GM12878 (cell line): ENCODE measurements at regions not wholly inside any gene's neighbourhood (a gene's known extent, or its start where the extent isn't known, plus 50 kb on each side); places are given as distances from the start of the nearest gene placed in this dataset.

Source experiments
- ATAC-seq: fragments of 200-7000 bp; cut with Tn5 transposase; 3 replicates; pipeline ENCODE4 v1.9.1; 2020; ENCODE audit warnings: mild to moderate bottlenecking, moderate library complexity
- BruUV-seq: library from RNA; stranded (reverse); fragments of 400-500 nt; replicated peaks from 2 replicates; lab custom pipeline; 2021; lab: Mats Ljungman, UMichigan
- CTCF ChIA-PET: fragments of 300-600 bp; sonication (Branson Sonifier 250); formaldehyde crosslinking; extraction: SDS; loops from one replicate; lab custom pipeline; 2021; ENCODE audit warnings: inconsistent platforms; lab: Yijun Ruan, JAX
- POLR2A ChIA-PET: fragments of 350-600 bp; formaldehyde crosslinking; extraction: SDS; loops from one replicate; lab custom pipeline; 2021; ENCODE audit warnings: inconsistent platforms; lab: Charles Lee
- RAD21 ChIA-PET: fragments of 300-600 bp; sonication (Branson Sonifier 250); formaldehyde crosslinking; loops from one replicate; lab custom pipeline; 2023; ENCODE audit warnings: antibody characterized with exemption; ENCODE audit not compliant: unreplicated experiment; lab: Charles Lee
- SMC1A ChIA-PET: fragments of 300-600 bp; sonication (Branson Sonifier 250); formaldehyde crosslinking; loops from one replicate; lab custom pipeline; 2023; ENCODE audit not compliant: unreplicated experiment, uncharacterized antibody; lab: Charles Lee
- DNase-seq: peaks from one replicate; pipeline ENCODE4 v3.0.0-alpha.2; 2011; ENCODE audit warnings: low read depth, low spot score
- FAIRE-seq: peaks from 3 replicates; lab custom pipeline; 2011; peaks lifted over from hg19 to GRCh38; lab: Jason Lieb, UNC
- H2AFZ ChIP-seq: 2 replicates; pipeline ENCODE4 v1.6.0; 2011; ENCODE audit warnings: low read depth, low read length, control low read depth; ENCODE audit not compliant: control insufficient read depth
- H3K27ac ChIP-seq: 2 replicates; pipeline ENCODE4 v1.5.1; 2011; ENCODE audit warnings: control low read depth; ENCODE audit not compliant: control insufficient read depth, insufficient read depth
- H3K27me3 ChIP-seq, 2 experiments: replicated peaks in 1 of 2; 2 replicates each; pipeline versions ENCODE4 v1.6.0 to v1.6.1; 2011; ENCODE audit warnings: low read length in 1 of 2; ENCODE audit not compliant: control insufficient read depth in 2 of 2, insufficient read depth in 2 of 2
- H3K36me3 ChIP-seq, 2 experiments: 2 replicates each; pipeline ENCODE4 v1.5.1; 2011; ENCODE audit warnings: low read length in 1 of 2; ENCODE audit not compliant: control insufficient read depth in 2 of 2, insufficient read depth in 2 of 2
- H3K4me1 ChIP-seq: 2 replicates; pipeline ENCODE4 v1.6.1; 2011; ENCODE audit warnings: mild to moderate bottlenecking, low read length, moderate library complexity, mixed read lengths; ENCODE audit not compliant: control insufficient read depth, insufficient read depth
- H3K4me2 ChIP-seq: 2 replicates; pipeline ENCODE4 v1.6.0; 2011; ENCODE audit warnings: control low read depth; ENCODE audit not compliant: control insufficient read depth, insufficient read depth
- H3K4me3 ChIP-seq: fragments of 200-600 bp; sonication (generic); 2 replicates; pipeline ENCODE4 v1.5.1; 2016
- H3K79me2 ChIP-seq: 2 replicates; pipeline ENCODE4 v1.6.0; 2011; ENCODE audit warnings: low read length; ENCODE audit not compliant: control insufficient read depth, insufficient read depth
- H3K9ac ChIP-seq: 2 replicates; pipeline ENCODE4 v1.8.0; 2011; ENCODE audit warnings: low read length, control low read depth, mixed read lengths; ENCODE audit not compliant: control insufficient read depth, insufficient read depth
- H3K9me3 ChIP-seq: replicated peaks from 3 replicates; pipeline ENCODE4 v1.5.1; 2011; ENCODE audit warnings: mild to moderate bottlenecking, low read length; ENCODE audit not compliant: control insufficient read depth, insufficient read depth
- H4K20me1 ChIP-seq: 2 replicates; pipeline ENCODE4 v1.6.0; 2011; ENCODE audit not compliant: control insufficient read depth, insufficient read depth
- HCFC1 ChIP-seq: fragments of 150-350 bp; IDR thresholded peaks from 2 replicates; pipeline ENCODE4 v1.6.1; 2014; ENCODE audit warnings: low read length
- JUND ChIP-seq: IDR thresholded peaks from 2 replicates; pipeline ENCODE4 v1.6.1; 2012; ENCODE audit warnings: low read depth, mild to moderate bottlenecking, low read length, improper control_type of control experiment, moderate library complexity
- KAT2A ChIP-seq: conservative IDR thresholded peaks from 2 replicates; pipeline ENCODE4 v1.6.1; 2011; ENCODE audit warnings: low read depth, low read length; ENCODE audit not compliant: control insufficient read depth
- MLLT1 ChIP-seq: fragments of 450-650 bp; IDR thresholded peaks from 2 replicates; pipeline ENCODE4 v1.6.1; 2016; ENCODE audit warnings: mild to moderate bottlenecking
- POU2F2 ChIP-seq: IDR thresholded peaks from 3 replicates; pipeline ENCODE4 v1.6.1; 2011; ENCODE audit warnings: low read depth, mild to moderate bottlenecking, low read length, borderline replicate concordance
- SPI1 ChIP-seq: IDR thresholded peaks from 2 replicates; pipeline ENCODE4 v1.6.1; 2011; ENCODE audit warnings: low read depth, mild to moderate bottlenecking, low read length, moderate library complexity, borderline replicate concordance; ENCODE audit not compliant: insufficient read depth
- SREBF2 ChIP-seq: IDR thresholded peaks from 2 replicates; pipeline ENCODE4 v1.6.1; 2012; ENCODE audit warnings: mild to moderate bottlenecking, low read length
- SUPT20H ChIP-seq: IDR thresholded peaks from 2 replicates; pipeline ENCODE4 v1.6.1; 2011; ENCODE audit warnings: low read depth, mild to moderate bottlenecking, low read length, moderate library complexity, borderline replicate concordance; ENCODE audit not compliant: control insufficient read depth
- YY1 ChIP-seq: IDR thresholded peaks from 2 replicates; pipeline ENCODE4 v1.6.1; 2011; ENCODE audit warnings: low read depth, mild to moderate bottlenecking, low read length
- WGBS: methylation state at CpG from one replicate; pipeline ENCODE4 v1.1.6; 2016; ENCODE audit warnings: low lambda C conversion rate; ENCODE audit not compliant: insufficient replicate concordance, insufficient coverage; ENCODE audit errors: missing lambda C conversion rate; 5-methylcytosine and 5-hydroxymethylcytosine counted together
- in situ Hi-C: fragments of 300-500 bp; cut with MboI; formaldehyde crosslinking; loops from 9 replicates; pipeline ENCODE4 v1.14.3; 2018; ENCODE audit warnings: mixed read lengths
- intact Hi-C: fragments of 100-400 bp; cut with micrococcal nuclease; formaldehyde crosslinking; loops from one replicate; pipeline ENCODE4 v1.14.2; 2022; ENCODE audit not compliant: unreplicated experiment
- TF ChIP-seq, protein P1 (sequence below): fragments of 450-650 bp; formaldehyde crosslinking; IDR thresholded peaks from 2 replicates; pipeline ENCODE4 v1.4.0; 2022; ENCODE audit warnings: mild to moderate bottlenecking, moderate library complexity

GRCh38 chr5:10859393-10860195, 98.6 kb upstream of the DAP start:
- TF ChIP-seq, protein P1, sequence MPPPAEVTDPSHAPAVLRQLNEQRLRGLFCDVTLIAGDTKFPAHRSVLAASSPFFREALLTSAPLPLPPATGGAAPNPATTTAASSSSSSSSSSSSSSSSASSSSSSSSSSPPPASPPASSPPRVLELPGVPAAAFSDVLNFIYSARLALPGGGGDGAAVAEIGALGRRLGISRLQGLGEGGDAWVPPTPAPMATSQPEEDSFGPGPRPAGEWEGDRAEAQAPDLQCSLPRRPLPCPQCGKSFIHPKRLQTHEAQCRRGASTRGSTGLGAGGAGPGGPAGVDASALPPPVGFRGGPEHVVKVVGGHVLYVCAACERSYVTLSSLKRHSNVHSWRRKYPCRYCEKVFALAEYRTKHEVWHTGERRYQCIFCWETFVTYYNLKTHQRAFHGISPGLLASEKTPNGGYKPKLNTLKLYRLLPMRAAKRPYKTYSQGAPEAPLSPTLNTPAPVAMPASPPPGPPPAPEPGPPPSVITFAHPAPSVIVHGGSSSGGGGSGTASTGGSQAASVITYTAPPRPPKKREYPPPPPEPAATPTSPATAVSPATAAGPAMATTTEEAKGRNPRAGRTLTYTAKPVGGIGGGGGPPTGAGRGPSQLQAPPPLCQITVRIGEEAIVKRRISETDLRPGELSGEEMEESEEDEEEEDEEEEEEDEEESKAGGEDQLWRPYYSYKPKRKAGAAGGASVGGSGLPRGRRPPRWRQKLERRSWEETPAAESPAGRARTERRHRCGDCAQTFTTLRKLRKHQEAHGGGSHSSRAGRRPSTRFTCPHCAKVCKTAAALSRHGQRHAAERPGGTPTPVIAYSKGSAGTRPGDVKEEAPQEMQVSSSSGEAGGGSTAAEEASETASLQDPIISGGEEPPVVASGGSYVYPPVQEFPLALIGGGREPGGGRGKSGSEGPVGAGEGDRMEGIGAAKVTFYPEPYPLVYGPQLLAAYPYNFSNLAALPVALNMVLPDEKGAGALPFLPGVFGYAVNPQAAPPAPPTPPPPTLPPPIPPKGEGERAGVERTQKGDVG (CRISPR knock-in tag), result no peak
- no peak for TF ChIP-seq HCFC1
- no peak for TF ChIP-seq SPI1
- TF ChIP-seq SUPT20H, result no peak
- no peak for TF ChIP-seq SREBF2
- TF ChIP-seq POU2F2, result no peak
- TF ChIP-seq YY1, result no peak
- no peak for TF ChIP-seq KAT2A
- TF ChIP-seq JUND, result no peak
- TF ChIP-seq MLLT1, result no peak
- Histone ChIP-seq H3K4me3 (no peak overlapping the region), H3K36me3 (no peaks in the 10 kb centered on the region), H3K4me2 (no peak overlapping the region), H4K20me1 (no peaks in the 10 kb centered on the region), H3K4me1 (no peaks in the 10 kb centered on the region), H3K79me2 (no peaks in the 10 kb centered on the region), H3K9ac (no peak overlapping the region), H3K9me3 (no peaks in the 10 kb centered on the region), H3K27ac (no peak overlapping the region), H3K27me3 (peaks cover 4 to 6% of the 10 kb centered on the region in 2 experiments; a peak in 3 of 4 replicates), H2AFZ (no peak overlapping the region)
- CTCF ChIA-PET, result interaction anchor here (0.6 to 1.2 kb wide), 4 partner anchors 31 to 194 kb away, joined by 3 to 4 read pairs (median 3); no protein-coding TSS in a partner anchor
- SMC1A ChIA-PET, result no interaction called here
- in situ Hi-C loops (loop anchor here (10.0 kb wide), 1 partner anchor 165 kb away; no protein-coding TSS in a partner anchor), intact Hi-C loops (loop anchor here (5.0 kb wide), 4 partner anchors 128 to 407 kb away; no protein-coding TSS in a partner anchor)
- ATAC-seq (no peak), FAIRE-seq (no peak), DNase-seq (no peak)
- RAD21 ChIA-PET, result no interaction called here
- BruUV-seq, result no TSS peak
- POLR2A ChIA-PET, result no interaction called here
- 46% methylated on average over 15 of the region's 15 CpGs for WGBS
